Stimulated activated CD4-positive, alpha-beta T cell treated with anti-CD3 and anti-CD28 coated beads, TNF-alpha, amount 100 ng/mL, for 1 hour (primary cell): ENCODE measurements at regions not wholly inside any gene's neighbourhood (a gene's known extent, or its start where the extent isn't known, plus 50 kb on each side); places are given as distances from the start of the nearest gene placed in this dataset.
A peak's percentile ranks its signal among the peaks of the same experiment; 100 is the strongest.

Experiments used
- DNase-seq, 3 donors: peaks; one replicate each; pipeline ENCODE4 v3.0.0-alpha.2; 2020; ENCODE audit warnings: low read depth in 3 of 3, low spot score in 1 of 3

DNA sequence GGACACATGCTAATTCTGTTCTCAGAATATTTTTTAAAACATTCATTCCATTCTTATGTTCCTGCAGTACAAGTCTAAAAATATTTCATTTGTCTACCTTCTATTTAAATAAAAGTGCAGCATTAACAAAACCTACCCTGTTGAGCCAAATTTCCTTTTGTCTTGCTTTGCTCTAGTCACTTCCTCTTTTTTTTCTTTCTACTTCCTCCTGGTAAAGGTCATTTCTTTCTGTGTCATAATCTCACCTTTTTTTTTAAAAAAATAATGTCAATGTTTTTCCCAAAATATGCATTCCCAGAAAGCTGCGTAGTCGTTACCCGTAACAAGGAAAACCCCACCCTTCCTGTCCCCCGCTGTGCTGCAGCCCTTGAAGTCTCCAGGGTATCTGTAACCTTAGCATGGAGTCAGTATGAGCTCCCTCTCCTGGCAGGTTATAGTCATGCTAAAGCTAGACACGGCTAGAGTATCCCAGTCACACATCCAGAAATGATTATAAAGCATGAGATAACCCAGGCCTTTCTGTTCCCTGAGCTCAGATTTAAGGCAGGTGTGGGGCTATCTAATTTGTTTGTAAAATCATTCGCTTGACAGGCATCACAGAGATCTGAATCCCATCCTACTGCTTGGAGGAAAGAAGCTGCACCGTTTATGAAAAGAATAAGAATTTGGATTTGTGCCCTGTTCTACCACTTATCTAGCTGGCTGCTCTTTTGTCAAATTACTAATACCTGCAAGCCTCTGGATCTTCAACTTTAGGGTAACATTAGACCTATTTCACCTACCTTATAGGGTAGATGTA lies 51.1 kb upstream of the EED start:
- DNase-seq = peak in 2 of 3 donors; percentile 11 to 24

DNA sequence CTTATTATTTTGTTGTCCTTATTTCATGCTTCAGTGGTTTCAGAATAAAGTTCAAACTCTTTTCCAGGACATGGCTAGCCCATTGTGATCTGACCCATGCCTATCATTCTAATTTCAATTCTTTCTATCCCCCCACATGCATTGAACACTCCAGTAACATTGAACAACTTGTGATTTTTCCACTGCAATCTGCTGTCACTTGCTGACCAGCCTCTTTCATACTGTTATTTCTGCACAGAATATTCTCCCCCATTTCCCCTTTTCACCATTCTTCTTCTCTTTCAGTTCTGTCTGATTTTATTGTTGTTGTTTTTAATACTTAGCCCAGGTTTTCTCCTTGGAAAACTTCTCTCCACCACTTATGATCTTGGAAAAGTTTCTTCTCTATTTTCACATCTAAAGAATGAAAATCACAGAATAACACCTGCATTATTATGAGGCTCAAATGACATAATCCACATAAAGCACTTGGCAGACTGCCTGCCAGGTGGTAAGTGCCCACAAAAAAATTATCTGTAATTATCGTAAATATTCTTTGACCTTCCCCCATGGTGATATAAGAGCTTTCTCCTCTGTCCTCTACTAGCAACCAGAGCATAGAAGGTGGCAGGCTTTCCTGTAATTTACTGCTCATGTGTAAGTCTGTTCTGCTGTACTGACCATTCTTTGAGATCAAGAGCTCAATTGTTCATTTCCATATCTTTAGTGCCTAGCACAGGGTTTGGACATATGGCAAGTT lies 51.9 kb upstream of the EED start:
- no peak for DNase-seq

DNA sequence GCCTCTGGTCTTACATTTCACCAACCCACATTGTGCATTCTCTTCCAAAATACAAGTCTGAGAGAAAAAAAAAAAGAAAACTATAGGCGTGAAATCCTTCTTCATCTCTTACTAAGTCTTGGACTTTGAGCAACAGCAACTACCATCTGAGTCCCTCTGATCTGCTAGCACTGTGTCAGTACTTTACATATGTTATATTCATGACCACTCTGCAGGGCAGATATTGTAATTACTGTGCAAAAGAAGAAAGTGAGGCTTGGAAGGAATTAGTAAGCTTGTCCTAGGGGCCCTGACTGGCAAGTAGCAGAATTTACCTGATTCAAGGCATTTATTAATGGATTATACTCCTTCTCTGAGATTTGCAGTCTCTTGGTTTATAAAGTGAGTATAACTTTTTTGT lies 52.7 kb upstream of the EED start:
- no peak for DNase-seq

DNA sequence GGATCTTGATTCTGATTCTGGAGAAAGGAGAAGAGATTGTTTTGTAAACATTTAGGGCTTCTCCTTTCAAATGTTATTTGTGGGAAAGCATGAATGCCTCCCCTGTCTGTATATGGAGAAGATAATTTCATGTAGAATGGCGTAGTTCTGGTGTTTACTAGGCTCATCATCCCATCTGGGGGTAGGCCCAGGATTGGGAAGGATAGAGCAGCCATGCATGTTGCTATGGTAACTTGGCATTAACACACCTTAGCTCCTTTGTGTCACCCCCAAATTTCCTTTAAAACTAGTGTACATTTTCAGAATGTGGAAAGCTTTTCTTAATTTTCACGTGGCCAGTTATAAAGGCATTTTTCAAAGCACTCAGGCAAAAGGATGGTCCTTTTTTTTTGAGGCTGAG lies 57.5 kb upstream of the EED start:
- DNase-seq = no peak

DNA sequence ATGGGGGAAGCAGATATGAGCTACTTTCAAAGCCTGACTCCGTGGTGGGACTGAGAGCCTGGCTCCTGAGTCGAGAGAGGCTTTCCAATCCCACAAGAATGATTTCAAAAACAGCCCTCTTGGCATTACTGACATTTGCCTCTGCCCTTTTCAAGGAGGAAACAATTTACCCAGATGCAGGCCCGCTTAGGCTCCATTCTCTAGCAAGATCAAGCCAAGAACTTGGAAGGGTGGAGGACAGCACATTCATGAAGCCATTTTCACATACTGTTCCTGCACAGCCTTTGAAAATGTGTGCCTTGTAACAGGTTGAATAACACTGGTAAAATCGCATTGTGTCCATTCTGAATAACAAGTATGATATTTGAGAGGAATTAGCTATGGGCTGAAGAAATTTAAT lies 58.2 kb upstream of the EED start:
- DNase-seq = no peak

DNA sequence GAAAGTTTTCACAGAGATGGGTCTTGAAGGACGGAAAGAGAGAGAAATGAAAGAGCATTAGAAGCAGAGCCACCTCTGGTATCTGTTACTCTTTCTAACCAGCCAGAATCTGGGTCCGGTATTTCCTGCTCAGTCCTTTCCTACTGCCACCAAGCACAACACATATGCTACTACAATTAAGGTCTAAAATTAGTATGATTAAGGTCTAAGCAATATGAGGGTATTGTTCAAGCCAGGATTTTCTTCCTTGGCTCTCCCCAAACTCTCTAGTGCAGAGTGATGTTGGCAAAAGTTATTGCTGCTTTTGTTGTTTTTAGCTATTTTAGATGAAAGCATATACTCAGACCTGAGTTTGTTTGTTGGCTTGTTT lies 59.2 kb upstream of the EED start:
- no peak for DNase-seq

- DNase-seq = no peak
These were observed 59.7 kb upstream of the EED start for GRCh38 chr11:86184728-86185380.

DNA sequence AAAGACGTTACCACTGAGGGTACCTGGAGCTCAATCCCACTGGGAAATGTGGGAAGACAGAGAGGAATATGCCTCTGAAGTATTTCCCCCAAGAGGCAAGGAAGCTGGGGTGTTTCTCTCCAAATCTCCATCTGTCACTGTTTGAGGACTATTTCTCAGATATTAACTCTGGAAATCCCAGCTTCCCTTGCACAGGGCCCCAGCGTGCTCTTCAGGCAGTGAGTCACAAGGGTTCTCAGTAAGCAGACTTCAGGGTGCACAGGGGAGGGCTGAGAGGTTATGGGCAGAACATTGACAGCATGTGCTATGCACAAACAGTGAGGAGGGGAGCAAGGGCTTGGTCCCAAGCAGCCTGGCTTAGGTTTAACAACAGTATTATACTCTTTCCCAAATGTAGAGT lies 60.9 kb upstream of the EED start:
- DNase-seq = peak in 1 of 3 donors; percentile 14

GRCh38 chr11:86182976-86183584 lies 61.5 kb upstream of the EED start:
- peak in 2 of 3 donors; percentile 18 to 22 for DNase-seq

DNA sequence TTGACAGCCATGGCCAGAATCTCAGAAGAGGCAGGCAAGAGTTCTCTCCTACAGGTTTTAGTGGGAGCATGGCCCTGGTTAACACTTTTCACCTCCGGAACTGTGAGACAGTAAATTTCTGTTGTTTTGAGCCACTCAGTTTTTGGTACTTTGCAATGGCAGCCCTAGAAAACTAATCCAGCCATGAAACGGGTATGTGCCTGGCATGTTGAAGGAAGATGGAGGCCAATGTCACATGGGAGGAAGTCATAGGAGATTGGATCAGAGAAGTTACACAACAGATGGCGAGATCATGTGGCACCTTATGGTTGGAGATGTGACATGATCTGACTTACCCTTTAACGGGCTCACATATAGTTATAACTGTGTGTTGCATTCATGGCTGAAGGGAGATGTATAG lies 63.2 kb upstream of the EED start:
- no peak for DNase-seq

- no peak for DNase-seq
These were observed 63.7 kb upstream of the EED start for GRCh38 chr11:86180851-86181250.

DNA sequence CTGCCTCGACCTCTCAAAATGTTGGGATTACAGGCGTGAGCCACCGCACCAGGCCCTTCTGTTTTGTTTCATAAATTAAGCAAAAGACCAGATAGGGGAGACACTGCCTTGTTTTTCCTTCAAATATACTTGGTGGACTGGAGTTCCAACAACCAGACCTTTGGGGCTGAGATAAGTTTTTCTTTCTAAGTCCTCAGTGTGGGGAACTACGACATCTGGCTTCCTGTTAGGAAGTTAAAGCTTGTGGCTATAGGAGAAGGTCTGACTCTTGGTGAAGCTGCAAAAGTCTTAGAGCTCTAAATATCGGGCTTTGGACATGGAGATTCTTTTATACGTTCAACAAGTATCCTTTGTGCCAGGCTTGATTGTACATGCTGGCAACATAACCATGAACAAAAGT lies 64.1 kb upstream of the EED start:
- DNase-seq = no peak

- no peak for DNase-seq
These were observed 64.9 kb upstream of the EED start for GRCh38 chr11:86179646-86180064.

- no peak for DNase-seq
These were observed 67.3 kb upstream of the EED start for GRCh38 chr11:86177302-86177701.

- no peak for DNase-seq
These were observed 68.2 kb upstream of the EED start for GRCh38 chr11:86176165-86176884.

DNA sequence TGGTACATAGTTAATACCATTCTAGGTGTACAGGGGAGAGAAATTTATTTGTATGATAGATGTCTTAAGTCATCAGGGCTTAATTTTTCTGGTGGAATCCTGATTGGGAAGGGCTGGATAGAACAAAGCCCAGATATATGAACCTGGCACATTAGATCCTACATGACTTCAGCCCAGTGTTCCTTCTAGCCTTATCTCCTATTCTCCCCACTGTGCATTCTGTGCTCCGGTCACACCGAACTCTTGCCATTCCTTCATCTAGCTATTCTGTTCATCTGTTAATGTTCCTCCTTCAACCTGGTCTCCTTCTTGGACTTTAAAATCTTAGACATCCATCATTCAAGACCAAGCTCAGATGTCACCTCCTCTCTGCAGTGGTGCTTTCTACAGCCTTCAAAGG lies 68.9 kb upstream of the EED start:
- no peak for DNase-seq

DNA sequence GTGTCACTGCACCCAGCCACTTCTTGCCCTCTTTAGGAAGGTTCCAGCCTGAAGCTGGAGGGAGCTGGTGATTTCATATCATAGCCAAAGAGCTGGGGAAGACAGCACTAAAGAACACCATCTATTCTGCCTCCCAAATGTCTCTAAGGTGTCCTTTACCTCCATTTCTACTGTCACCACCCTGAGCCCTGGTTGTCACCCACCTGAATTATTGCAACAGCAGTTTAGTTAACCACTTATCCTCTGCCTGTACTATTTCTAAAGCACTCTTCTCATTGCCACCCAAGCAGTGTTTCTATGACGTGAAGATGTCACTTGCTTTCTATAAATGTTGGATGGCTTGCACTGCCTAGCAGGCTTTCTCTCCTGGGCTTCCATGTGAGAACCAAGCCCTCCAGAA lies 69.4 kb upstream of the EED start:
- DNase-seq = no peak

DNA sequence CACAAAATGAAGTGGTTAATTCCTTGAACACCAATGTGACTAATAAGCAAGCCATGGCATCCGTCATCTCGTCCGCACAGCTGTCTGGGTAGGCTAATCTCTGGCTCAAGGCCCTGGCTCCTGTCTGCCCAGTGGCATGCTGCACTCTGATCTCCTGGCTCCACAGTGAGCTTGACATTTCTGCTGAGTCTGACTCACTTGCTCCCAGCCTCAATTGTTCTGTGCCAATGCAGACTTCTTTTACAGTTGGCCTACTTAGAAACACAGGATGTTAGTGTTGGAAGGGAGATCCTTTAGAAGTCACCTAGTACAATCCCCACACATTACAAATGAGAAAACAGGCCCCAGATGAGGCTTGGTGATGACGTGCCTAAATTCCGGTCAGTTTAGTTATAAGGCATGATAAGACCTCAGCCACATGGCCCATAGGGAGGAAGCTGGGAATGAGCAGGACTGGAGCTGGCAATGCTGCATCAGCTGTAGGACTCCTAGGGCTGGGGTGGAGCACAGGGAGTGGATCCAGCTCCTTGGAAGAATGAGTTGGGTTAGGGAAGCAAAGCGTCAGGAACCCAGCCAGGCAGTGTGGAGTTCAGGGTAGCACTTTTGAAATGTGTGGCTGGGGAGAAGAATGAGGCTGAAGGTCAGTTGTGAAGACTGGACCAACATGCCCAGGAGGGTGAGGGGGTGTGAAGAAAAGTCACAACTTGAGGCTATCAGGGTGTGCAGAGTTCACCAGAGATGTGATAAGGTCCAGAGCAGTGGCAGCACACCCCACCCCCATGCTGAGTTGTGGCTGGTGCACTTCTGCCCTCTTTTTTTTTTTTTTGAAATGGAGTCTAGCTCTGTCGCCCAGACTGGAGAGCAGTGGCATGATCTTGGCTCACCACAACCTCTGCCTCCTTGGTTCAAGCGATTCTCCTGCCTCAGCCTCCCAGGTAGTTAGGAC lies 70.2 kb upstream of the EED start:
- no peak for DNase-seq

- no peak for DNase-seq
These were observed 71.7 kb upstream of the EED start for GRCh38 chr11:86172894-86173293.

DNA sequence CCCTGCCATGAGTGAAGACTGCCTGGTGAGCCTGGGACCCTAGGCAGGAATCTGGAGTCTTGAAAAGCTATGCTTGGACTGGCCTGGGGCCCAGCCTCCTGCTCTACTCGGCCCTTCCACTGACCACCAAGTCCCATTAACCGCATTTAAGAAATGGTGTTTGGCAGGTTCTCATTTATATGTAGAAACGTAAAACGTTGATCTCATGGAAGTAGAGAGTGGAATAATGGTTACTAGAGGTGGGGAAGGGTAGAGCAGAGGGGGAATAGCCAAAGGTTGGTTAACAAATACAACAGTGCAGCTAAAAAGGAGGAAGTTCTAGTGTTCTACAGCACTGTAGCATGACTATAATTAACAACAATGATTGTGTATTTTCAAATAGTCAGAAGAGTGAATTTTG lies 72.9 kb upstream of the EED start:
- no peak for DNase-seq
